Mammary epithelial cell (primary cell): ENCODE measurements at regions not wholly inside any gene's neighbourhood (a gene's known extent, or its start where the extent isn't known, plus 50 kb on each side); places are given as distances from the start of the nearest gene placed in this dataset.

Experiments used
- CTCF ChIP-seq, 2 donors: IDR thresholded peaks in 1 of 2; conservative IDR thresholded peaks in 1 of 2; 2 replicates each; pipeline ENCODE4 v1.5.1; 2011 to 2012; ENCODE audit warnings: inconsistent platforms in 2 of 2, low read length in 2 of 2, mild to moderate bottlenecking in 2 of 2, control low read depth in 1 of 2, low read depth in 1 of 2; ENCODE audit not compliant: insufficient read depth in 1 of 2; ENCODE audit errors: extremely low read depth in 1 of 2
- EZH2 ChIP-seq: IDR thresholded peaks from 2 replicates; pipeline ENCODE4 v1.6.1; 2012; ENCODE audit warnings: low read length, inconsistent platforms, borderline replicate concordance

GRCh38 chr6:113169484-113169883 is 687.7 kb upstream of the MARCKS start:
- TF ChIP-seq CTCF (conservative IDR thresholded peaks at IDR 0.05 in 1 of 2, IDR thresholded peaks at IDR 0.05 in 1 of 2; ENCODE audit: extremely low read depth in 1 of 2, insufficient read depth in 1 of 2, low read depth in 1 of 2, low read length in 2 of 2): no peak
- TF ChIP-seq EZH2: no peak
